Pancreas (tissue), 10 donors: ENCODE measurements at regions not wholly inside any gene's neighbourhood (a gene's known extent, or its start where the extent isn't known, plus 50 kb on each side); places are given as distances from the start of the nearest gene placed in this dataset.

Source experiments
- ATAC-seq, 4 donors: fragments of 200-7000 bp; cut with Tn5 transposase; one replicate each; pipeline versions ENCODE4 v1.8.0 to v1.9.1; 2020; ENCODE audit warnings: mild to moderate bottlenecking in 4 of 4, moderate library complexity in 4 of 4
- DNase-seq, 6 donors: peaks; one replicate each; pipeline ENCODE4 v3.0.0-alpha.2; 2020
- FAIRE-seq: peaks from 2 replicates; lab custom pipeline; 2012; peaks lifted over from hg19 to GRCh38; lab: Jason Lieb, UNC
- H3K27ac ChIP-seq, 4 donors: fragments of 200-600 bp; sonication (generic); 1 replicate in 3 of 4; 2 replicates in 1 of 4; pipeline versions ENCODE4 v1.5.0 to v1.8.0; 2020
- H3K27me3 ChIP-seq, 4 donors: fragments of 200-600 bp; one replicate each; pipeline ENCODE4 v1.8.0; 2021
- H3K36me3 ChIP-seq, 3 donors: fragments of 200-600 bp; sonication (generic) in 1 of 3; one replicate each; pipeline versions ENCODE4 v1.5.0 to v1.8.0; 2020 to 2021
- H3K4me1 ChIP-seq, 3 donors: fragments of 200-600 bp; one replicate each; pipeline ENCODE4 v1.8.0; 2021
- H3K4me3 ChIP-seq, 4 donors: fragments of 200-600 bp; sonication (generic) in 2 of 4; one replicate each; pipeline versions ENCODE4 v1.5.0 to v1.8.0; 2020 to 2021
- H3K9me3 ChIP-seq, 4 donors: fragments of 200-600 bp; one replicate each; pipeline ENCODE4 v1.8.0; 2021
- CTCF ChIP-seq, 4 donors: fragments of 200-600 bp; sonication (generic) in 3 of 4; IDR thresholded peaks; one replicate each; pipeline versions ENCODE4 v1.5.0 to v1.8.0; 2021; ENCODE audit warnings: antibody characterized with exemption in 4 of 4
- whole genome bisulfite sequencing, 2 donors: extraction: QIAGEN DNeasy Blood & Tissue Kit; methylation state at CpG; one replicate each; pipeline ENCODE4 v1.1.7; 2013; 5-methylcytosine and 5-hydroxymethylcytosine counted together
- intact Hi-C, 3 donors: fragments of 100-400 bp; cut with DNase I; formaldehyde crosslinking; loops; one replicate each; pipeline versions ENCODE4 v1.11.1 to v1.14.2; 2022
- donor health status: healthy with polysubstance abuse.
- donor health status: DM: no; HTN: no; CAD: no; lungs with moderate emphysema.
- donor health status: DM: no; HTN: no; CAD: no.
- donor health status: control.
- donor health status: control.
- donor health status: Bipolar disorder and iron deficiency.
- donor health status: DM: yes; HTN: yes; CAD: no.
- donor health status: DM: no; HTN: no; CAD: no.
- donor health status: DM: no; HTN: no; CAD: no.
- donor health status: DM: yes; HTN: yes; CAD: no.

GRCh38 chr9:107870221-107870620 lies 380.7 kb upstream of the KLF4 start:
- TF ChIP-seq CTCF (IDR thresholded peaks at IDR 0.05): no peak
- H3K36me3 ChIP-seq: no peaks in the 10 kb centered on the region
- DNase-seq (no peak), ATAC-seq (no peak), FAIRE-seq (no peak)
- no peaks in the 10 kb centered on the region for H3K4me1 ChIP-seq
- no peak overlapping the region for H3K27ac ChIP-seq
- no peaks in the 10 kb centered on the region for H3K27me3 ChIP-seq
- intact Hi-C loops: no loop called here
- H3K9me3 ChIP-seq: no peaks in the 10 kb centered on the region
- WGBS, 2 donors: 61 to 63% methylated on average over 6 of the region's 6 CpGs
- no peak overlapping the region for H3K4me3 ChIP-seq

GRCh38 chr9:107869111-107869510 lies 379.5 kb upstream of the KLF4 start:
- H3K9me3 ChIP-seq: no peaks in the 10 kb centered on the region
- TF ChIP-seq CTCF (IDR thresholded peaks at IDR 0.05): no peak
- ATAC-seq (no peak), FAIRE-seq (no peak), DNase-seq (no peak)
- no peak overlapping the region for H3K4me3 ChIP-seq
- no peaks in the 10 kb centered on the region for H3K4me1 ChIP-seq
- no peaks in the 10 kb centered on the region for H3K27me3 ChIP-seq
- no peaks in the 10 kb centered on the region for H3K36me3 ChIP-seq
- no peak overlapping the region for H3K27ac ChIP-seq
- intact Hi-C loops: no loop called here
- WGBS, 2 donors: 83 to 85% methylated on average over 3 of the region's 3 CpGs

- FAIRE-seq: no peak
These were observed 378.6 kb upstream of the KLF4 start for GRCh38 chr9:107868186-107868585.

GRCh38 chr9:107867738-107868137 lies 378.2 kb upstream of the KLF4 start:
- DNase-seq (no peak), ATAC-seq (no peak), FAIRE-seq (no peak)
- Histone ChIP-seq H3K27me3 (no peaks in the 10 kb centered on the region), H3K4me3 (no peak overlapping the region), H3K4me1 (no peaks in the 10 kb centered on the region), H3K27ac (no peak overlapping the region), H3K36me3 (no peaks in the 10 kb centered on the region), H3K9me3 (no peaks in the 10 kb centered on the region)
- no peak for TF ChIP-seq CTCF (IDR thresholded peaks at IDR 0.05)
- WGBS, 2 donors: 88 to 90% methylated on average over 5 of the region's 5 CpGs
- intact Hi-C loops: no loop called here

More at GRCh38 chr9:107868186-107868585, 378.6 kb upstream of the KLF4 start:
- no peak overlapping the region for H3K4me3 ChIP-seq
- DNase-seq (no peak), ATAC-seq (no peak)
- H3K27me3 ChIP-seq: no peaks in the 10 kb centered on the region
- no peaks in the 10 kb centered on the region for H3K36me3 ChIP-seq
- no peak overlapping the region for H3K27ac ChIP-seq
- TF ChIP-seq CTCF (IDR thresholded peaks at IDR 0.05): no peak
- H3K9me3 ChIP-seq: no peaks in the 10 kb centered on the region
- intact Hi-C loops: no loop called here
- H3K4me1 ChIP-seq: no peaks in the 10 kb centered on the region

- Histone ChIP-seq H3K36me3 (no peaks in the 10 kb centered on the region), H3K27me3 (no peaks in the 10 kb centered on the region), H3K27ac (no peak overlapping the region), H3K4me1 (no peaks in the 10 kb centered on the region), H3K4me3 (no peak overlapping the region), H3K9me3 (no peaks in the 10 kb centered on the region)
- intact Hi-C loops: no loop called here
- no peak for FAIRE-seq
- peak in 1 of 4 donors; percentile 32 for ATAC-seq
- TF ChIP-seq CTCF (IDR thresholded peaks at IDR 0.05): no peak
- no peak for DNase-seq
These were observed 377.2 kb upstream of the KLF4 start for GRCh38 chr9:107866711-107867311.
